ENCODE measurements at regions not wholly inside any gene's neighbourhood (a gene's known extent, or its start where the extent isn't known, plus 50 kb on each side); places are given as distances from the start of the nearest gene placed in this dataset.

DNA sequence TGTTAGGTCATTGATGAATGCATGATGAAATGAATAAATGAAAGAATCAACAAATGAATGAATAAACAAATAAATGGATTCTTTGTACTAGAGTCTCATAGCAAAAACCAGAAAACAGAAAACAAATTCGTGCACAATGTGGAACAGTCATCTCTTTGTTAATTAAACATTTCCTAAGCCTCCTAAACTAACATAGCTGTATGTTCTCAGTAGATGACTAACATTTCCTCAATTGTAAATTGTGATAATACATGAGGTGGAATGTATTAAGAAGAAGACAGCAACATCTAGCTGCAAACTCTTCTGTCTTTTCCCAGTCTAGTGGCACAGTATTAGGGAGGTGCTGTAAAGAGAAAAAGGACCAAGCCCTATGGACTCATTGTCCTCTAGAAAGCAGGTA, 1021.0 kb downstream of the MCTP2 start:
- peak; percentile 33 for DNase-seq (ENCODE audit: low spot score)

DNA sequence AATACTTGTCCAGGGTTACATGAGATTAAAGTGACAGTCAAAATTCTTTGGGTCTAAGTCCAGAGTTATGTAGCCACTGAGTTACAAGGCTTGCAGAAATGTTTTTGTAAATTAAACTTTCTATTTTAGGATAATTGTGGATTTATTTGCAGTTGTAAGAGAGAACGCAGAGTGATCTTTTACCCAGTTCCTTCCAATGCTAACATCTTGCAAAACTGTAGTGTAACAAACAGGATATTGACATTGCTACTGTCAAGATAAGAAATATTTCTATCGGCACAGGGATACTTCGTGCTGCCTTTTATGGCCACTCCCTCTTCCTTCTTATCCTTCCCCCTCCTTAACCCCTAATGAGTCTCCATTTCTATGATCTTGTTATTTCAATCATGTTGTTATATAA, 1022.9 kb downstream of the MCTP2 start:
- no peak for DNase-seq (ENCODE audit: low spot score)

DNA sequence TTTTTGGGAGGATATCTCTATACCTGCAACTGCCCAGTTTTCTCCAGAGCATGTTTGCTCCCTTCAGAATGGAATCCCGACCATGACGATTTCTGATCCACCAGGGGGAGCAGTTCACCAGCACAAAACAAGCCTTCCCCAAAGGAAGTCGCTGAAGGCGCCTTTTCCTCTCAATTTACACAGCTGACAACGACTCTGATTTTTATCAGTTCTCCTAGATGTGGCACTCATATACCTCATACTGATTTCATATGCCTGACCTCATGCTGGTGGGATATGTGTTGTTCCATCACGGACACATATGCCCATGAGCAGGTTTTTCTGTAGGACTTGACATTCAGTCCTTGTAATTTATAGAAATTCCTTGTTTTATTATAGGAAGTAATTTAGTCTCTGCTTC, 1028.2 kb downstream of the MCTP2 start:
- peak; percentile 63 for DNase-seq (ENCODE audit: low spot score)

DNA sequence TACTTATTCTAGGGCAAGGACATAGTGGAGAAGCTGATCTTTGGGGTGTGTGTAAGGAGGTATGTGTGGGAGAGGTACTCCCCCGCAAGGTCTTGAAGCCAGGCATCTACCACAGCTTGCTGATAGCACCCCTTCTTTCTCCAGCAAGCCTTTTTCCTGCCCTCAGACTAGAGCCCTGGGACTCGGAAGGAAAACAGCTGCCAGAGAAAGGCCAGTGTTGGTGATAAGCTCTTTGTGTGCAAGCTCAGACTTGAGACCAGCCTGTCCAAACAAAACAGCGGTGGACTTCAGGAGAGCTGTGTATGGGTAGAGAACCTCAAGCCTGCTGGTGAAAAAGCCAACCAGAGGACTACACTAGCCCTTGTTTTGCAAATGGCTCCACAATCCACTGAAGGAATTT, 1028.6 kb downstream of the MCTP2 start:
- no peak for DNase-seq (ENCODE audit: low spot score)

DNA sequence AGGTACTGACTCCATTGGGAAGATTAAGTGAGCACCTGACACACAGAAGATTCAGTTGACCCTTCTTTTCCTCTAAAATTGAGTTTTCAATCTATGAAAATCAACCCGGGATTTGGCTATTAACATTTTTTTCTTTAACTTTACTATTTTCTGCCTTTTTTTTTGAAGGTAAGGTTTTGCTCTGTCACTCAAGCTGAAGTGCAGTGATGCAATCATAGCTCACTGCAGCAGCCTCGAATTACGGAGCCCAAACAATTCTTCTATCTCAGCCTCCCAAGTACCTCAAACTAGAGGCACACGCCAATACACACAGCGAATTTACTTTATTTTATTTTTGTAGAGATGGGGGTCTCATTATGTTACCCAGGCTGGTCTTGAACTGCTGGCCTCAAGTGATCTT, 1029.5 kb downstream of the MCTP2 start:
- DNase-seq (ENCODE audit: low spot score): no peak

DNA sequence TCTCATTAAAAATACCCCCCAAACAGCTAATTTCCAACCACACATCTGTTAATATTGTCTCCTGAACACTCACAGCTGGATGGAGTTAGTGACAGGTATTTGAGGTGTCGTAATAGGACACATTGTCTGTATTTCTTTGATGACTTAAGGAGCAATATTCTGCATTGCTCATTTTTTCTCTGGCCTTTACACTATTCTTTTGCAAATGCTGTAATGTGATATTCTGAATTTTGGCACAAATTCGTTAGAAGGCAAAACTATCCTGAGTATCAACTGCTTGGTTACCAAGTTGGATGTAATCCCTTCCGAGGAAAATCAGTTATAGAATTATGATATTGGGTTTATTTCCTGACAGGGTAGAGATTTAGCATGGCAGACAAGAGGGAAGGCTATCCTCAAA, 1030.2 kb downstream of the MCTP2 start:
- DNase-seq (ENCODE audit: low spot score): no peak

DNA sequence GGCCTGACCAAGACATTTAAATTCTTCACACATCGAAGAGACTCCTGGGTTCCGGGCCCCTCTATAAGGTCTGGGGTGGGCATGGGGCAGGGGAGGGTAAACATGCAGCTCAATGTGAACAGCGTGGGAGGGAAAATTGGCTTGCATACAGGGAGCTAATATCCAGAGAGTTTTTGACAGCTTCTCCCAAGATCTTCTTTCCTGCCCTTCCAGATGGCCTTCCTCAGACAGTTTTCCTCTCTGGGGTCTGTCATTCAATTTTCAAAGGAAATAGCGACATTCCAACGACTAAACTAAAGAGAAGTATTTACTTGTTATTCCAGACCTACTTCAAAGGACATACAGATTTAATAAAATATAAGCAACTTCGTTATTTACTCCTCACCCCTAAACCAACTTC, 1030.6 kb downstream of the MCTP2 start:
- no peak for DNase-seq (ENCODE audit: low spot score)

DNA sequence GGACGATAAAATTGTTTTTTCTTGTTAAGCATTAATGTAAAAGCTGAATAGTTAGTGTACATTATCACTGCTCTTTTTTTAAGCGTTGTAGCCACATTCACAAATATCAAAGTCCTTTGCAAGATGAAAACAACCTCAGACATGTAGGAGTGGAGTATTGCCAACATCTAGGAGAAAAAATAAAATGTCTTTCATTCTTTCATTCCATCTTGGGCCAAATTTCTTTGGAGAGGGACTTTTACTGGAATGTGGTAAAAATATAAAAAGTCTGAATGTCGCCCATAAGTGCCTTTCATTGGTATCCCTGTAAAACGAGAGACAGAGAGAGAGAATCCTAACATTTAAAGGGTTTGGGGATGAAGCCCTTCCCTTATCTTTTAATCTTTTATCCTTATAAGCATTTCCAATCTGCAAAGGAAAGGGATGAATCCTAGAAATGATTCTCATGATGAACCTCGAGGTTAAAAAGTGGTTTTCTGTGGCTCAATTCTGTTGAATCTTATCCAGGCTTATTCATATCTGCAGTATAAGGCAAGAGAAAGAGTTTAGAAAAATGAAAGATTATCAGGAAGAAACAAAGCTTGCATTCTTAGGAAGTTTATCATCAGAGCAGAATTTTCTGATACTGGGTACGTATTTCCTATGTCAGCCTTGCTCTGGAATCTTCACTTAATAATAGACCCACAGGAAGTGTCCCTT, 1031.7 kb downstream of the MCTP2 start:
- peak; percentile 41 for DNase-seq (ENCODE audit: low spot score)

DNA sequence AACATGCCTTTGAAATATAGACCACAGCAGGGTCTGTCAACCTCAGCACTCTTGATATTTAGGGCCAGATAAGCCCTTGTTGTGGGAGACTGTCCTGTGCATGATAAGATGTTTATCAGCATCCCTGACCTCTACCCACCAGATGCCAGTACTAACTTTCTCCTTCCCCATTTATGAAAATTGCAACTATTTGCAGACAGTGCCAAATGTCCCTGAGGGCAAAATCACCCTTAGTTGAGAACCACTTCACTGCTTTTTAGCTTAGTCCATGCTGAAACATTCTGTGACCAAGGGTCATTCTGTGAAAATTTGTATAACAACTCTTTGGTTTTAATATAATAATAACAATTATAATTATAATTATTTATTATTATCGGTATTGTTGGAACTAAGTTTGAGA, 1032.4 kb downstream of the MCTP2 start:
- no peak for DNase-seq (ENCODE audit: low spot score)

DNA sequence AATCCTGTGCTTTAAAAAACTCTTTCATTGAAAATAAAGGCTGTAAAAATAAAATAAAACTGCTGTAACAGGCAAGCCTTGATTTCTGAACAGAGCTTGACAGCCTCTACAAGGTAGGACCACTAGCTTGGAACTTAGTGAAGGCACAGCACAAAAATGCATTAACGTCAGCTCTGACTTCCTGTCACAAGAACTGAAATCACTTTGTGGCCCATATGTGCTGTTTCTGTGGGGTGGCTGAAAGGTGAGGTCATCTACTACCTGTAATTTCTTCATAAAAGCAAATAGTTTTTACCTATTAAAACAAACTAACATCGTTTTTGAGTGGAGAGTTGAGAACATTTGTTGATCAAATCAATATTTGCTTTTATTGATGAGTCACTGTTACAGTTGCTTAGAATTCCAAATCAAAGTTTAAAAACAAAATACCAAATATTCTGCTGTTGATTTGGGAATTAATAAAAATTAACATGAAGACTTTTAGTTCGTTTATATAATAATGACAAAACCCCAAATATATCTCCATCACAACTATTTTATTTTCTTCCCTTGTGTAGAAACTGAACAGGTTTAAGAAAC, 1034.1 kb downstream of the MCTP2 start:
- DNase-seq (ENCODE audit: low spot score): no peak

DNA sequence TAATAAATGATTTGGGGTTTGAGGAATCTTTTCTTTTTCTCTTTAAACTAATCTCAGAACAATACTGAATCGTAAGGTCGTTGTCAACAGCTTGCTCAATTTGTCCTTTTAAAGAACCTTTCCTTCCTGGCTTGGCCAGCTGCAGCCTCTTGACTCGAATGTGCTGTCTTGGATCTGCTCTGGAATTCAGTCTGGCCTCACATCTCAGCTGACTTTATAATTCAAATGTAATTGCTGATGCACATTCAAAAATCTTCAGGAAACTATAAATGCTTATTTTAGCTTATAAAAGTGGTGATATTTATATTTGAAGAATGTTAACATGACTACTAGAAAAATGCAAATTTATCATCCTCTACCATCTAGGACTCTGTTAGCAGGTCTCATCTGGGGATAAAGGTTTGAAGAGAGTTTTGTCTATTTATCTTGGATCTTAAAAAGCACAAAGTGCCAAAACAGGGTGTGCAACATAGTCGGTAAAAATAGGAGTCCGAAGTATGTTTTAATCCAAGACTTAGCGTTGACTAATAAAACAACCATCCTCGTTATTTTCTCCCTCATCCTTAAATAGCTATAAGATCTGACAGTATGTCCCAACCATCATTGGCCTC, 1035.2 kb downstream of the MCTP2 start:
- no peak for DNase-seq (ENCODE audit: low spot score)

DNA sequence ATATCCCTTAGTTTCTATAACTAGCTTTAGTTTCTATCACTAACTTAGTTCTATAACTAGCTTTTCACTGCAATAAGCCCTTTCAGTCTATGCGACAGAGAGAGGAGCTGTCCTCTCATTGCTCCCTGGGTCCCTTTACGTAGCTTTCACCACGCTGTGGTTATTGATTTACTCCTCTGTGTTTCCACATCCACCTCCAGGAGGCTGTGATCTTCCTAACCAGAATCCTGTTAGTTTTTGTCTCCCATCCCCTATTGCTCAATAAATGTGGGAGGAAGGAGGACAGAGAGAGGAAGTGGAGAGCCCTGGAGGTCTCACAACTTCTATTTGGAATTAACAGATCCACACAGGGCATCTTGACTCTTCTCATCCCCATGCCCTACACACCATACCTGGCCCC, 1036.1 kb downstream of the MCTP2 start:
- DNase-seq (ENCODE audit: low spot score): no peak

DNA sequence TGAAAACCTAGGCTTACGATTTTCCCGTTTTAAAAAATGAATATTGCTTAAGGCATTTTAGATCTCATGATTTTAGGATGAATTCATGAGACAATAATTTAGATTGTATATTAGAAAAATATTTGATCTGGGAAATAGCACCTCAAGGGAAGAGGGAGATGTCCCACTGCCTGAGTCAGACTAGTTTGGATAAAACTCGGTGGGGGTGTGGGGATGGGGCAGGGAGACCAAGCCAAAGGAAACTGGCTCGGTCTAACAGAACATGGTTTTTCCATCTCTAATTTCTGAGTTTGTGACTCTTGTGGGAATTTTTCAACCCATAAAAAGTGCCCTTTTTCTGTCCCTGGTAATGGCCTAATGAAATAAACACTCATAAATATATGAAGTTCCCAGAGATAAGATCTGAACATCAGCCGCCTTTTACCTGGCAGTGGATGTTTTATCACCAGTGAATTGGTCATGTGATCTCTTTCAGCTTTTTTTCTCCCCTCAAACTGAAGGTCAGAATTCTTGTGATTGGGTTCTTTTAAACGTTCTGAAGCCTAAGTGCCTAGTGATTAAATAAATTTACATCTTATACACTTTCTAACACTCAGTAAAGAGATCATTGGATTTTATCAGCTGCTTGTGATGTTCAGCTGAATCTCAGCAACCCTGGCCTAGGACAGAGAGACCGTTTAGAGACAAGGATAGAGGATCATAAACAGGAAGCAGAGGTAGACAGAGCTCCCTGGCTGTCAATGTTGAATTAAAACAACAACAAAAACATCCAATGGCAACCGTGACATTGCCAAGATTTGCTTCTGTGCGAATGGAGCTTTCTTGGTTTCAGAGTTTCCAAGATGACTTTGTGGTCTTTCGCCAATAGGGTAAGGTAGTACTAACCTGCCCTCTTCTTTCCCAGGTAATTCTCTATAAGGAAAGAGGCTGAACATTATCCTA, 1038.2 kb downstream of the MCTP2 start:
- DNase-seq (ENCODE audit: low spot score): no peak

DNA sequence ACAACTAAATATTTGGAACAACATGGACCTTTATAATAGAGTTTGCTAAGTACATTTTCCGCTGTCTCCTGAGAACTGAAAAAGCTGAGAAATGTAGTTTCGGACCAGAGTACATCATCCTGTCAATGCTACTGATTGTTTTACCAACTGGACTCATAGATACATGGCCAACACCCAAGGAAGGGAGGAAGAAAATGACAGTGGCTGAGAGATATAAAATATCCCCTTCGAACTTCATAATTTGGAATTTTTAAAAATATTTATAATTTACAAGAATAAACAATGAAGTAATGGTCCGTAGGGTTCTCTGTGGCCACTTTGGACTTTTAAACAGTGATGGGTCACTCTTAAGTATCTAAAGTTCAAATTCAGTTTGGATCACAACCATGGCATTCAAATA, 1042.7 kb downstream of the MCTP2 start:
- DNase-seq (ENCODE audit: low spot score): no peak

DNA sequence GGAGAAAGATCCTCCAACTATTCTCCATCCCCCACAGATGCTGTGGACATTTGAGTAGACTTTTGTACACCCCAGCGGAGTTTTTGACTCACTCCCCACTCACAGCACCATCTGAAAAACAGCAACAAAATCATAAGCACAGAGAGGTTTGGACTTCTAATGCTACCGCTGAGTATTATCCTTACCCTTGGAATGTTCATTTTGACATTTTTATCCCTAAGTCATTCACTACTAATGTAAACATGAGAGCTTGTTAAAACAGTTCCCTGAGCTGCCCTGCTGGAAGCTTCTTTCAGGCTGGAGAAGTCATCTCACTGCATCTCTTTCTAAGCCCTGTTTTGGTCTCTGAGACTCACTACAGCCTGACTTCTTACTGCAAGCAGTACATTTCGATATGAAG, 1045.9 kb downstream of the MCTP2 start:
- no peak for DNase-seq (ENCODE audit: low spot score)

DNA sequence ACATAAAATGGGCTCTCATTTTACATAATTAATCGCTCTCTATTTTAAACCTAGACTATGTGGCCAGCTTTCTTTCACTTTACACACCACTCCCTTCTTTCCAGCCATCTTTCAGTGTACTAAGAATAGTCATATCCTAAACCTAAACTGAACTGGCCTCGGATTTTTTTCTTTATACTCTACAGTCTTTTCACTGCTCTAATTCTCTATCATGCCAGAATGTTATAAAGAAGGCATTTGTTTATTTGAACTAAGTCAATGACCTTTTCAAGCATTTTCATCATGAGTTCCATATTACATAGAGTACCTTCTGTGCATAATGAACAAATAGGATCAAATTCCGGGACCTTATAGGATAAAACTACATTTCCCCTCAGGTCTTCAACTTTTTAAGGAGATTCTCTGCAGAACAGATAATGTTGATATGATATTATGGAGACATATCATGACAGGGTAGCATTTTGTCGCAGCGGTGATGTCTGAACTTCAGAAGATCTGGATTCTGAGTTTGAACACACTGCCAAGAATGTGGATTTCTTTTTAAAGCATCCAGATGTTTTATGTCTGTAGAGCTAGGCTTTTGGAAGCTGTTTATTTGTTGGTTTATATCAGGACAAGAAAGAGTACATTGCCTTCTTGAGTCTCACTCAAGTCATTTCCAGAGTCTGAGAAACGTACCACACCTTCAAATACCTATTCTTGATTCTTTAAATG, 1047.3 kb downstream of the MCTP2 start:
- peak; percentile 64 for DNase-seq (ENCODE audit: low spot score)

DNA sequence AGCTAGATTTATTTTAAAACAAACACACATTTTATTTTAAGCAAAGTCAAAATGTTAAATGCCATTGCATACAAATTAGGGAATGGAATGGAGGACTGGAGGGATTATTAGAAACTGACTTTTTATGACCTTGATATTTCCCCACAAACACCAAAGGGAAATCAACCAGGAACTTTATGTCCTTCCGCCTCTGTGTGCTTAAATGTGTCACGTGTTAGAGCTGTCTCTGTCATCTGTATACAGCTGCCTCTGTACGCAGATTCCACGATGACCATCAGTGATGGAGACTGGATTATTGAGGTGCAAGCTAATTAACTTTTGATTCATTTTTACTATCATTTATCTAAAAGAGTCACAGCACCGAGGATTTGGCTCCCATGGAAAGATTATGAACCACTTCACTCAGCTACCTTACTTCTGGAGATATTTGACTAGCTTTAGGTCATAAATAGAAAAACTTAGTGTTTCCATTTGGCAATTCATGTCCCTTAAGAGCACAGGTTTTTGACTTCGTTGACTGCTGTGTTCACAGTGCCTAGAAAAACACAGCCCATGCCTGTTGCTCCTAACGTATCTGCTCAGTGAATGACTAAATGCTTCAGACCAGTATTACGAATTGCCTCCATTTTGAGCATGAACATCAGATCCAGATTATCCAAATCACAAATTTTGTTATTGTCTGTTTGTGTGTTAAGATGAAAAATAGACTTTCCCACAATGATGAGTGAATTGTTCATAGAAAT, 1048.1 kb downstream of the MCTP2 start:
- DNase-seq (ENCODE audit: low spot score): no peak

DNA sequence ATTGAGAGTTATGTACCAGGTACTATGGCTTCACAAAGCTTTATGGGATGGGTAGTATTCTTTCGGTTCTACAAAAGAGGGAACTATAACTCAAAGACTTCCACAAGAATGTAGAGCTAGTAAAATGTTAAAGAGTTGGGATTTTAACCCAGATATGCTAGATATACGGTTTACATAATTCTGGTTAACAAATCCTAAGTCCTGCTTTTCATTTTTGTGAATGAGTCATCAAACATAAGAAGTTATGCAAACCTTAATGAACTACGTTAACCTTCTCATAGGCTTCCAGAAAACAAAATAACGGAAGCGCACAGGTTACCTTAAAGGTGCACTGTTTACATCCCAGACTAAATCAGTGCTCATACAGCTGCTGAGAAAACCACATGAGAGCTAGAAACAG, 1049.3 kb downstream of the MCTP2 start:
- DNase-seq (ENCODE audit: low spot score): no peak

DNA sequence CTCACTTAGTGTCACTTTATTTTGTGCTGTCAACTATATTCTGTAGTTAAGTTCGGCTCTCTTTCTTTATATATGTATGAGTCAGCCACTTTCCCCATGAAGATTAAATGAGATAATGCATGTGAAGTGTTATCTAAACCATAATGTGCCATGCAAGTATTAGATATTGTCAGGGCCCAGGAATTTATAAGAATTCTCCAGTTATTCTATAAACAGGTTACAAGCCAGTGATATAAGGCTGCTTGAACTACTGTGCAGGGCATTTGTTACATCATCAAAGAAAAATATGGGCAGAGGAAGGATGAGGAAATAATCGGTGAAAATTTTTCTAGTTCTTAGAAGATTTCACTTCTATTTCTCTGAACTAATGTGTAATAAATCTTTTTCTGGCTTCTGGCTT, 1049.0 kb upstream of the NR2F2 start:
- no peak for DNase-seq (ENCODE audit: low spot score)

DNA sequence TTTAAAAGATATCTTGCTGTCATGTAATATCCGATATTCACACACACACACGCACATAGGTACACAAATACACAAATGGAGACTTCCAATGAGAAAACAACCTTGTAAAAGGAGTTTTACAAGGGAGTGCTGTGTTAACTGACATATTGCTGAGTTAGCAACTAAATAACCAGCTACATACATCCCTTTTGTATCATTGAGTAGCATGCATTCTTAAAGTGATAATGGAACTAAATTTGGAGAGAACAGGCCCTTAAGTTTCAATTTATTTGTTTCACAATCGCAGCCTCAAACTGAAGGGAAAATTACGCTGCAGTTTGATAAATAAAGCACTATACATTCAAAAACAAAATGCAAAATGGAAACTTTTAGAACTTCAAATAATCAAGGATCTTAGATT, 1046.0 kb upstream of the NR2F2 start:
- no peak for DNase-seq (ENCODE audit: low spot score)

DNA sequence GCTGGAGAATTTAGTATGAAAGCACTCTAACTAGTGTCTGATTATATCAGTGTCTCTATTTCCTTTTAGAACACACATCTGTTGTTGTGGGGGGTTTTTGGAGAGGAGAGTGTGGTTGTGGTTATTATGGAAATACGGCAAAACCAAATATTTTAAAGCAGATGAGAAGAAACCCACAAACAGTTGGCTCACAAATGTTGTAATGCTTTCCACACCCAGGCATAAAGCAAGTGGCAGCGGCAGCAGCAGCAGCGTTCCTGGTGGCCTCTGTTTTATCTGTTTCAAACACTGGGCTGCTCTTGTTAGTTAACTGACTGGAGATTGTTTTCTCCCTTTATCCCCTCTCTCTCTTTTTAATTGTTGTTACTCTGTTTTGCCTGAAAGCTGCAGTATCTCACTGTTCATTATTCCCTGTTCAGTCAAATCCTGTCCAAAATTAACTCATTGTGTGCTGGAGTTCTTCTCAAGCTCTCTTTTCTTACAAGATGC, 1045.5 kb upstream of the NR2F2 start:
- DNase-seq (ENCODE audit: low spot score): peak; percentile 76

Measured in COLO829 (cell line).